ENCODE measurements at regions not wholly inside any gene's neighbourhood (a gene's known extent, or its start where the extent isn't known, plus 50 kb on each side); places are given as distances from the start of the nearest gene placed in this dataset.
A peak's percentile ranks its signal among the peaks of the same experiment; 100 is the strongest.

GRCh38 chr6:140201787-140202458 lies 827.5 kb upstream of the CITED2 start:
- 71% methylated on average over 1 of the region's 1 CpG for WGBS (ENCODE audit: insufficient coverage, low coverage, missing lambda C conversion rate)
- ChIA-PET POLR2A (no interaction called here), CTCF (ENCODE audit: low intra/inter-chr PET ratio) (no interaction called here)
- Histone ChIP-seq H3K9me3 (replicated peaks; ENCODE audit: control insufficient read depth, insufficient read depth, low read depth, low read length) (no peaks in the 10 kb centered on the region), H3K27me3 (ENCODE audit: control insufficient read depth in 2 of 2, insufficient read depth in 2 of 2, low read length in 2 of 2) (no peaks in the 10 kb centered on the region), H3K79me2 (ENCODE audit: control insufficient read depth, insufficient read depth, low read length) (no peaks in the 10 kb centered on the region), H3K9ac (ENCODE audit: insufficient read depth in 1 of 2, low read depth in 2 of 2, low read length in 2 of 2) (no peak overlapping the region), H3K36me3 (ENCODE audit: control insufficient read depth, insufficient read depth, low read length) (no peaks in the 10 kb centered on the region), H2AFZ (ENCODE audit: low read depth, low read length) (no peak overlapping the region), H3K4me1 (replicated peaks in 1 of 2; ENCODE audit: control insufficient read depth in 2 of 2, insufficient read depth in 2 of 2, low read length in 2 of 2) (no peaks in the 10 kb centered on the region), H4K20me1 (replicated peaks; ENCODE audit: control insufficient read depth, insufficient read depth, low read length) (no peaks in the 10 kb centered on the region), H3K4me3 (no peak overlapping the region), H3K4me2 (ENCODE audit: insufficient read depth, low read length) (no peak overlapping the region), H3K27ac (ENCODE audit: extremely low read depth, low read depth, low read length) (no peak overlapping the region), H3K9me1 (ENCODE audit: control insufficient read depth, insufficient read depth, low read length) (no peaks in the 10 kb centered on the region)
- ATAC-seq (no peak), DNase-seq (ENCODE audit: extremely low read depth in 1 of 4, low spot score in 3 of 4) (no peak), FAIRE-seq (no peak)
- in situ Hi-C loops (cut with MboI) = no loop called here
- BruUV-seq (replicated peaks) = no TSS peak
- intact Hi-C loops (cut with micrococcal nuclease) = no loop called here
- TF ChIP-seq MXD1 (CRISPR knock-in tag; IDR thresholded peaks at IDR 0.05; ENCODE audit: borderline replicate concordance, poor library complexity, severe bottlenecking) (no peak), SNAPC5 (CRISPR knock-in tag; IDR thresholded peaks at IDR 0.05) (no peak), ZNF551 (CRISPR knock-in tag; IDR thresholded peaks at IDR 0.05) (no peak), RBM25 (IDR thresholded peaks at IDR 0.05; ENCODE audit: low read depth, low read length, severe bottlenecking) (peak; percentile 94), FOS (IDR thresholded peaks at IDR 0.05; ENCODE audit: extremely low read depth, insufficient read length) (no peak), MYNN (IDR thresholded peaks at IDR 0.05) (no peak), MYNN (CRISPR knock-in tag; IDR thresholded peaks at IDR 0.05) (no peak), NR2F6 (CRISPR knock-in tag; IDR thresholded peaks at IDR 0.05) (no peak)

Data from K562 (cell line).